ENCODE measurements at regions not wholly inside any gene's neighbourhood (a gene's known extent, or its start where the extent isn't known, plus 50 kb on each side); places are given as distances from the start of the nearest gene placed in this dataset.

DNA sequence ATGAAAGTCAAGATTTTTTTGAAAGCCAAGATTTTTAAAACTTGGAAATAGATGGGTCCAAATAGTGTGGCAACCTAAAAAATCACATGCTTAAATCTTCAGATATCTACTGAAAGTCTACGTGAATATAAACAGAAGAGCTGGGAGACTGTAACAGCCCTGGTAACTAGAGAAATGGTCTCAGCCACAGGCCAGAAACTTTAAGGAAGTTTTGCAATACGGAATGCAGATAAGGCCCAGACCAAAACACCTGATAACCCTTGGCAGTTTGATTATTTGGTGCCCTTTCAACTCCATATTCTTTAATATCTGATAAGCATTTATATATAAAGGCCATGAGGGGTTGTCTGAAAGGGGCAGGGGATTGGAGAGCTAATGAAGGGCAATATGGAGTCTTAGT lies 537.3 kb upstream of the TGFBR2 start:
- H3K4me3 ChIP-seq (ENCODE audit: low read depth, low read length), result no peak overlapping the region
- no peak overlapping the region for H3K27ac ChIP-seq
- DNase-seq, result no peak
- TF ChIP-seq, protein P1, sequence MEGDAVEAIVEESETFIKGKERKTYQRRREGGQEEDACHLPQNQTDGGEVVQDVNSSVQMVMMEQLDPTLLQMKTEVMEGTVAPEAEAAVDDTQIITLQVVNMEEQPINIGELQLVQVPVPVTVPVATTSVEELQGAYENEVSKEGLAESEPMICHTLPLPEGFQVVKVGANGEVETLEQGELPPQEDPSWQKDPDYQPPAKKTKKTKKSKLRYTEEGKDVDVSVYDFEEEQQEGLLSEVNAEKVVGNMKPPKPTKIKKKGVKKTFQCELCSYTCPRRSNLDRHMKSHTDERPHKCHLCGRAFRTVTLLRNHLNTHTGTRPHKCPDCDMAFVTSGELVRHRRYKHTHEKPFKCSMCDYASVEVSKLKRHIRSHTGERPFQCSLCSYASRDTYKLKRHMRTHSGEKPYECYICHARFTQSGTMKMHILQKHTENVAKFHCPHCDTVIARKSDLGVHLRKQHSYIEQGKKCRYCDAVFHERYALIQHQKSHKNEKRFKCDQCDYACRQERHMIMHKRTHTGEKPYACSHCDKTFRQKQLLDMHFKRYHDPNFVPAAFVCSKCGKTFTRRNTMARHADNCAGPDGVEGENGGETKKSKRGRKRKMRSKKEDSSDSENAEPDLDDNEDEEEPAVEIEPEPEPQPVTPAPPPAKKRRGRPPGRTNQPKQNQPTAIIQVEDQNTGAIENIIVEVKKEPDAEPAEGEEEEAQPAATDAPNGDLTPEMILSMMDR (IDR thresholded peaks at IDR 0.05; ENCODE audit: low read depth, low read length, missing control alignments), result no peak
- H3K27me3 ChIP-seq (replicated peaks), result no peaks in the 10 kb centered on the region
- H3K36me3 ChIP-seq (replicated peaks), result no peaks in the 10 kb centered on the region
- in situ Hi-C loops (cut with HindIII; ENCODE audit: low pct_ligation_motif_present, low sequenced_read_pairs), result no loop called here

DNA sequence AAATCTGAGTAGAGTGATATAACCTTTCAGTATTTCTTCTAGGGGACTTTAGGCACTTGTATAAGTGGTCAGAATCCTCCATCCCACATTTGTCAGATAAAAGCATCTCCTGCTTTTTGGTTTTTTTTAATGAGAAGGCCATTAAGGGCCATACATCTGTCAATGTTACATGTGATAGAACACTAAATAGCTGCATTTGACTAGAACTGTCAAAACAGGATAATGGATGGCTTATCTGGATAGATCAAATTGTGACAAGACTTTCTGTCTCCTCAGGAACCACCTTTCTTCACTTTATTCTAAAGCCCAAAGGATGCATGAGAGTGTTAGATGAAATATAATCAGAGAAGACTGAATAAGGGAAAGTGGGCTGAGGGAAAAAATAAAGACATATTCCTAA lies 533.4 kb upstream of the TGFBR2 start:
- Histone ChIP-seq H3K27me3 (replicated peaks) (no peaks in the 10 kb centered on the region), H3K27ac (no peak overlapping the region), H3K4me3 (ENCODE audit: low read depth, low read length) (no peak overlapping the region), H3K36me3 (replicated peaks) (no peaks in the 10 kb centered on the region)
- DNase-seq, result no peak
- in situ Hi-C loops (cut with HindIII; ENCODE audit: low pct_ligation_motif_present, low sequenced_read_pairs), result no loop called here
- TF ChIP-seq, protein P1 (IDR thresholded peaks at IDR 0.05; ENCODE audit: low read depth, low read length, missing control alignments), result no peak

DNA sequence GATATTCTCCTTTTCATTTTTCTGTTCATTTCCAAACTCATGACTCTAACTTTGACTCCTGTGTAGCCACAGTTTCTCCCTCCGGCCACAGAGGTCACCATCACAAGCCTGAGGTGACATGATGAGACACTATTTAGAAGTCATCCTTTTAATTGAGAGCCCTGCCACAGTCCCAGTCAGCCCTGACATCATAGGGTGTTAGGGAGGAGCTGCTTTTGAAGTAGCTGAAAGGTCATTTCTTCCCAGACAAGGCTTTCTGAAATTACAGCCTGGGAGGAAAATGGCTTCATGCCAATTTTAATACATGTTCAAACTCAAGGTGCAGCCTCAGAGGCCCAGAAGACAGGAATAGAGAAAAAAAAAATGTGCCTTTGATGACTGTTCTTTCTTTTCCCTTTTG lies 532.8 kb upstream of the TGFBR2 start:
- DNase-seq, result no peak
- no peaks in the 10 kb centered on the region for H3K36me3 ChIP-seq (replicated peaks)
- no peaks in the 10 kb centered on the region for H3K27me3 ChIP-seq (replicated peaks)
- H3K4me3 ChIP-seq (ENCODE audit: low read depth, low read length), result no peak overlapping the region
- no peak overlapping the region for H3K27ac ChIP-seq
- in situ Hi-C loops (cut with HindIII; ENCODE audit: low pct_ligation_motif_present, low sequenced_read_pairs), result no loop called here
- TF ChIP-seq, protein P1 (IDR thresholded peaks at IDR 0.05; ENCODE audit: low read depth, low read length, missing control alignments), result no peak

DNA sequence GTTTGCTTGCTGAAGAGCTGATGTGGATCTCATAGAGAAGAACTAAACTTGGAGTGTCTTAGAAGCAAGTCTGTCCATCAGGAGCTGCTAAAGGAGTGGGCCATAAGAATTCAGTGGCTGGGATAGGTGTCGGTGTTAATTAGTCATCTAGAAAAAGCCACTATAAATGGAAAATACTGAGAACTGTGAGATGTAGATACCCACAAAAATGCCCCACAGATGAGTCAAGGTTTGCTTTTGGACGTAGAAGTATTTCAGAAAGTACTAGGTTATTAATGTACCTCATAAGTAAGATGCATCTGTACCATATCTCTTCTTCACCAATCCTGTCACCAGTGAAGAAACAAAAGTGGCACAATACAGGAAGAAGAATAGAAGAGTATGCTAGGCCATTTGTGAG lies 530.9 kb upstream of the TGFBR2 start:
- H3K27me3 ChIP-seq (replicated peaks), result no peaks in the 10 kb centered on the region
- in situ Hi-C loops (cut with HindIII; ENCODE audit: low pct_ligation_motif_present, low sequenced_read_pairs), result no loop called here
- DNase-seq, result no peak
- H3K4me3 ChIP-seq (ENCODE audit: low read depth, low read length), result no peak overlapping the region
- no peak overlapping the region for H3K27ac ChIP-seq
- no peaks in the 10 kb centered on the region for H3K36me3 ChIP-seq (replicated peaks)
- TF ChIP-seq, protein P1 (IDR thresholded peaks at IDR 0.05; ENCODE audit: low read depth, low read length, missing control alignments), result no peak

DNA sequence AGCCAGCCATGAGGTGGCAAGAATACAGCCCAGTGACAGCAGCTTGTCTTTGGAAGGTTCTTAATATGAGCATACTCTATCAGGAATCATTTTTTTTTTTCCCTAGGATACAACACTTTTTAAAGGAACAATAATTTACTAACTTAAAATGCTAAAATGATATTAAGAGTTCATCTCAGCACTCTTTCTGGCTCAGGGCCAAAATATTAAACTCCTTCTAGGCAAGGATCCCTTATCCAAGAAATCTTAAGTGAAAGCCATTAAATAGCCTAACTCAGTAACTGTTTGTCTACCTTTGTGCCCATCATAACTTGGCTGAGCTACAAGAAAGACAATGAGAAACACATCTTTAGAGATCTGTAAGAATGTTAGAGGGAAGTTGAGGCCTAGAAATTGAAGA lies 529.5 kb upstream of the TGFBR2 start:
- DNase-seq, result no peak
- in situ Hi-C loops (cut with HindIII; ENCODE audit: low pct_ligation_motif_present, low sequenced_read_pairs), result no loop called here

DNA sequence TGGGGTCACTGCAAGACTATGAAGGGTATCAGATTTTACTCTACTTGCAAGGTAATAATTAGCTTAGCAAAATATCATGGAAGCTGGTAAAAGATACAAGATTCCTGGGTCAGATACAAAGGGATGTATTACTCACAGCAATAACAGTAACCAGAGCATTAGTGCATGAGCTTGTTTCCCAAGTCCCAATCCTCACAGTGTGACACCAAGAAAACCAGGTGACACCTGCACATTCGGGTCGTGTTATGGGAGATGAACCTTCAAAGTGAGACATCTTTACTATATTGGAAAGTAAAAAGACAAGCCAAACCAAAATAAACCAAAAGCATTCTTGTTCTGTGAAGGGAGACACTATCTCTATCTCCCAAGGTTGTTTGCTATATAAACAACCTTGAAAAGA lies 528.7 kb upstream of the TGFBR2 start:
- H3K27me3 ChIP-seq (replicated peaks), result no peaks in the 10 kb centered on the region
- in situ Hi-C loops (cut with HindIII; ENCODE audit: low pct_ligation_motif_present, low sequenced_read_pairs), result no loop called here
- no peaks in the 10 kb centered on the region for H3K36me3 ChIP-seq (replicated peaks)
- no peak overlapping the region for H3K27ac ChIP-seq
- TF ChIP-seq, protein P1 (IDR thresholded peaks at IDR 0.05; ENCODE audit: low read depth, low read length, missing control alignments), result no peak
- H3K4me3 ChIP-seq (ENCODE audit: low read depth, low read length), result no peak overlapping the region
- DNase-seq, result no peak

More for the DNA sequence above, 529.5 kb upstream of the TGFBR2 start:
- Histone ChIP-seq H3K36me3 (replicated peaks) (no peaks in the 10 kb centered on the region), H3K27me3 (replicated peaks) (no peaks in the 10 kb centered on the region), H3K27ac (no peak overlapping the region), H3K4me3 (ENCODE audit: low read depth, low read length) (no peak overlapping the region)
- TF ChIP-seq, protein P1 (IDR thresholded peaks at IDR 0.05; ENCODE audit: low read depth, low read length, missing control alignments), result no peak
